ENCODE measurements at regions not wholly inside any gene's neighbourhood (a gene's known extent, or its start where the extent isn't known, plus 50 kb on each side); places are given as distances from the start of the nearest gene placed in this dataset.

GRCh38 chr1:79469139-79469538, 462.6 kb upstream of the ADGRL4 start:
- POLR2A ChIA-PET: no interaction called here

DNA sequence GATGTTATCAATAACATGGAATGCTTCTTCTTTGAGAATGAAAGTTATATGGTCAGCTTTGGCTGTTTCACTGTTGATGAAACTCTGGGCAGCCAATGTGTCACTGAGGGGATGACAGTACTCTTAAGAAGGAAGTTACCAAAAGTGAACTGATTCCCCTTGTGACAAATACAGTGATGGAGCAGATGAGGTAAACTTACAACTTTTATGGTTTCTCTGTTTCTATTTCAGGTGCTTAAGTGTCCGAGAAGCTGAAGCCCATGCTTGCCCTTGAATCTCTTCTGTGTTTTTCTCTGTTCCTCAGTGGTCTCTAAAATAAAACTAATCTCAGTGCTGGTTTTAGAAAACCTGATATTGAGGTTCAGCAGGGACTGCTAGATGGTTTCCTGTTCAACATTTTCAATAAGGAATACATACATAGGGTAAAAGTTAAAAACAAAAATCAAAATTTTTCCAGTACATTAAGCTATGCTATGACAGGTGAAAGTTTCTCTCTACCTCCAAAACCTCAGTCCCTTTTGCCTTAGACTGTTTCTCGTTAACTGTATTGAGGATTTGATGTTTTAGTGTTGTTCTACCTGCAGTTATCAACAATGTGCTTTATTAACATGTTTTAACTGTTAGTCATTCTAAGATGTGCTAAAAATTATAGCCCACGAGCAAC, 454.4 kb upstream of the ADGRL4 start:
- H3K4me3 Mint-ChIP-seq (ENCODE audit: unreplicated experiment): no peak overlapping the region
- no peak for DNase-seq
- H3K27me3 Mint-ChIP-seq (ENCODE audit: insufficient read depth, unreplicated experiment): peaks cover 7% of the 10 kb centered on the region
- Histone ChIP-seq H3K4me1 (no peaks in the 10 kb centered on the region), H3K4me3 (ENCODE audit: low read depth, low read length) (no peak overlapping the region), H3K9me3 (no peaks in the 10 kb centered on the region), H3K36me3 (ENCODE audit: control insufficient read depth, insufficient read depth, low read length) (no peaks in the 10 kb centered on the region), H3K27me3 (replicated peaks; ENCODE audit: control insufficient read depth, insufficient read depth, low read length) (no peaks in the 10 kb centered on the region)
- intact Hi-C loops (cut with micrococcal nuclease; ENCODE audit: unreplicated experiment): no loop called here
- BruUV-seq (replicated peaks): no TSS peak
- TF ChIP-seq CTCF (IDR thresholded peaks at IDR 0.05; ENCODE audit: insufficient read depth in 1 of 2, low read depth in 1 of 2, low read length in 1 of 2, severe bottlenecking in 1 of 2, unreplicated experiment in 1 of 2): no peak
- H3K36me3 Mint-ChIP-seq (ENCODE audit: insufficient read depth, unreplicated experiment): no peaks in the 10 kb centered on the region
- ChIA-PET CTCF (no interaction called here), POLR2A (no interaction called here)
- H3K27ac Mint-ChIP-seq (ENCODE audit: unreplicated experiment): no peak overlapping the region
- H3K4me1 Mint-ChIP-seq (ENCODE audit: low read depth, unreplicated experiment): no peaks in the 10 kb centered on the region
- H3K9me3 Mint-ChIP-seq (ENCODE audit: unreplicated experiment): peaks cover 2% of the 10 kb centered on the region

More at GRCh38 chr1:79469139-79469538, 462.6 kb upstream of the ADGRL4 start:
- DNase-seq: no peak
- Mint-ChIP-seq H3K36me3 (ENCODE audit: insufficient read depth, unreplicated experiment) (no peaks in the 10 kb centered on the region), H3K27ac (ENCODE audit: unreplicated experiment) (no peak overlapping the region), H3K4me3 (ENCODE audit: unreplicated experiment) (no peak overlapping the region), H3K27me3 (ENCODE audit: insufficient read depth, unreplicated experiment) (peaks cover 3% of the 10 kb centered on the region), H3K4me1 (ENCODE audit: low read depth, unreplicated experiment) (no peaks in the 10 kb centered on the region), H3K9me3 (ENCODE audit: unreplicated experiment) (peaks cover 12% of the 10 kb centered on the region)
- Histone ChIP-seq H3K4me1 (no peaks in the 10 kb centered on the region), H3K27me3 (replicated peaks; ENCODE audit: control insufficient read depth, insufficient read depth, low read length) (no peaks in the 10 kb centered on the region), H3K4me3 (ENCODE audit: low read depth, low read length) (no peak overlapping the region), H3K36me3 (ENCODE audit: control insufficient read depth, insufficient read depth, low read length) (no peaks in the 10 kb centered on the region), H3K9me3 (no peaks in the 10 kb centered on the region)
- CTCF ChIA-PET: no interaction called here
- BruUV-seq (replicated peaks): no TSS peak
- intact Hi-C loops (cut with micrococcal nuclease; ENCODE audit: unreplicated experiment): no loop called here
- TF ChIP-seq CTCF (IDR thresholded peaks at IDR 0.05; ENCODE audit: insufficient read depth in 1 of 2, low read depth in 1 of 2, low read length in 1 of 2, severe bottlenecking in 1 of 2, unreplicated experiment in 1 of 2): no peak

- peaks cover 17% of the 10 kb centered on the region for H3K27me3 Mint-ChIP-seq (ENCODE audit: insufficient read depth, unreplicated experiment)
- H3K4me1 Mint-ChIP-seq (ENCODE audit: low read depth, unreplicated experiment): no peaks in the 10 kb centered on the region
- H3K9me3 Mint-ChIP-seq (ENCODE audit: unreplicated experiment): no peaks in the 10 kb centered on the region
- no peak overlapping the region for H3K4me3 Mint-ChIP-seq (ENCODE audit: unreplicated experiment)
- ChIA-PET CTCF (no interaction called here), POLR2A (no interaction called here)
- H3K27ac Mint-ChIP-seq (ENCODE audit: unreplicated experiment): no peak overlapping the region
- H3K27me3 ChIP-seq (replicated peaks; ENCODE audit: control insufficient read depth, insufficient read depth, low read length): no peaks in the 10 kb centered on the region
- no peaks in the 10 kb centered on the region for H3K4me1 ChIP-seq
- no peaks in the 10 kb centered on the region for H3K36me3 Mint-ChIP-seq (ENCODE audit: insufficient read depth, unreplicated experiment)
- no peaks in the 10 kb centered on the region for H3K9me3 ChIP-seq
- no peak overlapping the region for H3K4me3 ChIP-seq (ENCODE audit: low read depth, low read length)
- H3K36me3 ChIP-seq (ENCODE audit: control insufficient read depth, insufficient read depth, low read length): no peaks in the 10 kb centered on the region
- no TSS peak for BruUV-seq (replicated peaks)
- TF ChIP-seq CTCF (IDR thresholded peaks at IDR 0.05; ENCODE audit: insufficient read depth in 1 of 2, low read depth in 1 of 2, low read length in 1 of 2, severe bottlenecking in 1 of 2, unreplicated experiment in 1 of 2): no peak
- no peak for DNase-seq
- intact Hi-C loops (cut with micrococcal nuclease; ENCODE audit: unreplicated experiment): no loop called here
Observed at GRCh38 chr1:79457562-79458224, 451.2 kb upstream of the ADGRL4 start.

Measured in Caco-2 (cell line).